MM.1S (cell line): ENCODE measurements at regions not wholly inside any gene's neighbourhood (a gene's known extent, or its start where the extent isn't known, plus 50 kb on each side); places are given as distances from the start of the nearest gene placed in this dataset.
"Not testable (repeated sequence)": the region's sequence is repeated elsewhere in the genome, so short reads cannot be mapped to it uniquely, and the experiment has no call there.

Experiments used
- DNase-seq: peaks from one replicate; pipeline ENCODE4 v3.0.0-alpha.2; 2015
- H2AFZ ChIP-seq: fragments of 300-600 bp; sonication (generic); 2 replicates; pipeline ENCODE4 v1.6.0; 2016; ENCODE audit warnings: antibody characterized with exemption, low read length
- H3F3A ChIP-seq: fragments of 300-600 bp; sonication (generic); 2 replicates; pipeline ENCODE4 v1.6.1; 2016; ENCODE audit warnings: mild to moderate bottlenecking, antibody characterized with exemption, low read length, moderate library complexity, mixed read lengths; ENCODE audit not compliant: insufficient read depth
- H3K27ac ChIP-seq: fragments of 300-600 bp; sonication (generic); 2 replicates; pipeline ENCODE4 v1.5.1; 2016; ENCODE audit warnings: mild to moderate bottlenecking, low read length
- H3K27me3 ChIP-seq: fragments of 300-600 bp; sonication (generic); replicated peaks from 2 replicates; pipeline ENCODE4 v1.6.0; 2016; ENCODE audit warnings: low read length; ENCODE audit not compliant: insufficient read depth
- H3K36me3 ChIP-seq: fragments of 300-600 bp; sonication (generic); replicated peaks from 2 replicates; pipeline ENCODE4 v1.6.1; 2016; ENCODE audit warnings: mild to moderate bottlenecking, low read length, mixed read lengths; ENCODE audit not compliant: insufficient read depth
- H3K4me1 ChIP-seq: fragments of 300-600 bp; sonication (generic); 2 replicates; pipeline ENCODE4 v1.6.1; 2016; ENCODE audit warnings: low read length, mixed read lengths
- H3K4me2 ChIP-seq: fragments of 300-600 bp; sonication (generic); 2 replicates; pipeline ENCODE4 v1.6.0; 2016; ENCODE audit warnings: low read depth, low read length
- H3K4me3 ChIP-seq: fragments of 300-600 bp; sonication (generic); 2 replicates; pipeline ENCODE4 v1.5.1; 2016; ENCODE audit warnings: low read length, mixed read lengths
- H3K79me2 ChIP-seq: fragments of 300-600 bp; sonication (generic); 2 replicates; pipeline ENCODE4 v1.6.1; 2016; ENCODE audit warnings: mixed run types, low read length, mixed read lengths
- H3K9ac ChIP-seq: fragments of 300-600 bp; sonication (generic); 2 replicates; pipeline ENCODE4 v1.6.1; 2016; ENCODE audit warnings: low read length, mixed read lengths
- H3K9me2 ChIP-seq: fragments of 300-600 bp; sonication (generic); replicated peaks from 2 replicates; pipeline ENCODE4 v1.6.1; 2016; ENCODE audit warnings: mild to moderate bottlenecking, low read length, mixed read lengths; ENCODE audit not compliant: insufficient read depth
- H3K9me3 ChIP-seq: fragments of 300-600 bp; sonication (generic); replicated peaks from 2 replicates; pipeline ENCODE4 v1.6.1; 2016; ENCODE audit warnings: mild to moderate bottlenecking, low read length, mixed read lengths; ENCODE audit not compliant: insufficient read depth
- H4K20me1 ChIP-seq: fragments of 300-600 bp; sonication (generic); 2 replicates; pipeline ENCODE4 v1.6.1; 2016; ENCODE audit warnings: mild to moderate bottlenecking, low read length, moderate library complexity, mixed read lengths; ENCODE audit not compliant: insufficient read depth
- EZH2 ChIP-seq: fragments of 300-600 bp; sonication (generic); optimal IDR thresholded peaks from 2 replicates; pipeline ENCODE3; 2017; ENCODE audit warnings: low read depth, mild to moderate bottlenecking, antibody characterized with exemption, low read length, mixed read lengths
- EZH2phosphoT487 ChIP-seq: fragments of 300-600 bp; sonication (generic); IDR thresholded peaks from 2 replicates; pipeline ENCODE4 v1.6.1; 2018; ENCODE audit warnings: antibody characterized with exemption, low read length
- TF ChIP-seq, protein P1 (sequence below): fragments of 300-600 bp; sonication (generic); IDR thresholded peaks from 2 replicates; pipeline ENCODE4 v1.5.1; 2016; ENCODE audit warnings: antibody characterized with exemption, low read length, mixed read lengths

- no peaks in the 10 kb centered on the region for H3K9me2 ChIP-seq
- H3K4me1 ChIP-seq: no peaks in the 10 kb centered on the region
- H3K4me3 ChIP-seq: no peak overlapping the region
- H3K9ac ChIP-seq: no peak overlapping the region
- H3K79me2 ChIP-seq: no peaks in the 10 kb centered on the region
- DNase-seq: no peak
- no peak overlapping the region for H3K4me2 ChIP-seq
- TF ChIP-seq EZH2 (no peak), EZH2phosphoT487 (no peak)
- TF ChIP-seq, protein P1, sequence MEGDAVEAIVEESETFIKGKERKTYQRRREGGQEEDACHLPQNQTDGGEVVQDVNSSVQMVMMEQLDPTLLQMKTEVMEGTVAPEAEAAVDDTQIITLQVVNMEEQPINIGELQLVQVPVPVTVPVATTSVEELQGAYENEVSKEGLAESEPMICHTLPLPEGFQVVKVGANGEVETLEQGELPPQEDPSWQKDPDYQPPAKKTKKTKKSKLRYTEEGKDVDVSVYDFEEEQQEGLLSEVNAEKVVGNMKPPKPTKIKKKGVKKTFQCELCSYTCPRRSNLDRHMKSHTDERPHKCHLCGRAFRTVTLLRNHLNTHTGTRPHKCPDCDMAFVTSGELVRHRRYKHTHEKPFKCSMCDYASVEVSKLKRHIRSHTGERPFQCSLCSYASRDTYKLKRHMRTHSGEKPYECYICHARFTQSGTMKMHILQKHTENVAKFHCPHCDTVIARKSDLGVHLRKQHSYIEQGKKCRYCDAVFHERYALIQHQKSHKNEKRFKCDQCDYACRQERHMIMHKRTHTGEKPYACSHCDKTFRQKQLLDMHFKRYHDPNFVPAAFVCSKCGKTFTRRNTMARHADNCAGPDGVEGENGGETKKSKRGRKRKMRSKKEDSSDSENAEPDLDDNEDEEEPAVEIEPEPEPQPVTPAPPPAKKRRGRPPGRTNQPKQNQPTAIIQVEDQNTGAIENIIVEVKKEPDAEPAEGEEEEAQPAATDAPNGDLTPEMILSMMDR: no peak
- H2AFZ ChIP-seq: no peak overlapping the region
- H3K27me3 ChIP-seq: no peaks in the 10 kb centered on the region
- no peaks in the 10 kb centered on the region for H3F3A ChIP-seq
- no peak overlapping the region for H3K27ac ChIP-seq
- H3K9me3 ChIP-seq: no peaks in the 10 kb centered on the region
- H3K36me3 ChIP-seq: no peaks in the 10 kb centered on the region
- no peaks in the 10 kb centered on the region for H4K20me1 ChIP-seq
Observed at GRCh38 chr20:48377940-48378339, 449.9 kb downstream of the PREX1 start.

DNA sequence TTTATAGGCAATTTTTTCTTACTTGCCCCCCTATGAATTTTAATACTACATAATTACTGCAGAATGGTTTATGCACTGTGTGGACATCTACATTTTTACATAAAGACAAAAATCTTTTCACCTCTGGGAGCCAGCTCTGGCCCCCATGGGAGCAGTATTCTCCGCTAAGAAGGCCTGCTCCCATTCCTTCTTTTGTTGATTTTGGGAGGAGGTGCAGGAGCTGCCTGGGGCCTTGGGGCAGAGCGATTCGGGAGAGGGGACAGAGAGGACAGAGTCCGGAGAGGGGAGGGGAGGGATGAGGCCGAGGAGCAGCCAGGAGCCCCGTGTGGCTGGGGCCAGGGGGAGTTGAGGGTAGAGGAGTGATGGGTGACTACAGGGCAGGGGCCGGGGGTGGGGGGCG lies 452.0 kb downstream of the PREX1 start:
- no peaks in the 10 kb centered on the region for H3K9me3 ChIP-seq
- H3K4me3 ChIP-seq: no peak overlapping the region
- no peaks in the 10 kb centered on the region for H3K36me3 ChIP-seq
- TF ChIP-seq EZH2phosphoT487 (no peak), EZH2 (no peak)
- TF ChIP-seq, protein P1: no peak
- H3K27ac ChIP-seq: no peak overlapping the region
- H3K4me2 ChIP-seq: no peak overlapping the region
- DNase-seq: no peak
- no peaks in the 10 kb centered on the region for H3F3A ChIP-seq
- no peak overlapping the region for H3K9ac ChIP-seq
- no peak overlapping the region for H2AFZ ChIP-seq
- no peaks in the 10 kb centered on the region for H3K4me1 ChIP-seq
- no peaks in the 10 kb centered on the region for H3K9me2 ChIP-seq
- no peaks in the 10 kb centered on the region for H4K20me1 ChIP-seq
- H3K79me2 ChIP-seq: no peaks in the 10 kb centered on the region
- H3K27me3 ChIP-seq: no peaks in the 10 kb centered on the region

DNA sequence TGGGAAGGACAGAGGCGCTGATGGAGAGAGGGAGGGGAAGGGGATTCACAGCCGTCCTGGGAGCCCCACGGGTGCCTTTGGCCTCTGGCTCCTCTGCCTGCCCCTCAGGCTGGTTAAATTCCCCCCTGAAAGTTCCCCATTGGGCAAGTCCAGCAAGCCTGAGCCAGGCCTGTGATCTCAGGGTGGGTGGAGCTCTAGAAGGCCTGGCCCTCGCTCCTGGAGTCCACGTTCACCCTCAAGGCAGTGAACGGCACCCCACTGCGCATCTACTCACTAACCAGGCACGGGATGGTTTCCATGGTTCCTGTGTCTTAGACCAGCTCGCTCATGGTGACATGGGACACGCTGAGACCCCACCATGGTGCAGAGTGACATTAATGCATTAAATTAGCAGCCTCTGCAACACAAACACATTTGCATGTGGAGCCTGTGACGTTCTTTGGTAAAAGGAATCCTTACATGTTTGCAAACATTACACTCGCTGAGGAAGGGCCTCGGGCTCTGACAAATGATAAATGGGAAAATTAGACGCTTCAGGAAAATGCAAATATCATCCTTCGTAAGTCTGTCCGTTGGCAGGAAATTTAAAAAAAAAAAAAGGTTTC lies 452.7 kb downstream of the PREX1 start:
- Histone ChIP-seq H3K27ac (no peak overlapping the region), H3K4me3 (no peak overlapping the region)

GRCh38 chr20:48374031-48374907 lies 453.5 kb downstream of the PREX1 start:
- not testable (repeated sequence) for H3K9me2 ChIP-seq, H4K20me1 ChIP-seq, H3K9me3 ChIP-seq, H3K4me3 ChIP-seq, H2AFZ ChIP-seq, H3K9ac ChIP-seq, H3F3A ChIP-seq, H3K4me2 ChIP-seq, H3K4me1 ChIP-seq, H3K79me2 ChIP-seq, DNase-seq, H3K27ac ChIP-seq, H3K27me3 ChIP-seq, H3K36me3 ChIP-seq

More for the DNA sequence above, 452.7 kb downstream of the PREX1 start:
- Histone ChIP-seq H3K4me2 (no peak overlapping the region), H2AFZ (no peak overlapping the region), H4K20me1 (no peaks in the 10 kb centered on the region), H3K9ac (no peak overlapping the region), H3K36me3 (no peaks in the 10 kb centered on the region), H3K9me3 (no peaks in the 10 kb centered on the region), H3F3A (no peaks in the 10 kb centered on the region), H3K27me3 (no peaks in the 10 kb centered on the region), H3K79me2 (no peaks in the 10 kb centered on the region), H3K9me2 (no peaks in the 10 kb centered on the region), H3K4me1 (no peaks in the 10 kb centered on the region)
- TF ChIP-seq EZH2phosphoT487: no peak
- TF ChIP-seq, protein P1: no peak
- TF ChIP-seq EZH2: no peak
- no peak for DNase-seq
